NCI-H524 treated with DMSO at 0.1 percent for 48 hours (cell line): ENCODE measurements at regions not wholly inside any gene's neighbourhood (a gene's known extent, or its start where the extent isn't known, plus 50 kb on each side); places are given as distances from the start of the nearest gene placed in this dataset.
"Not testable (repeated sequence)": the region's sequence is repeated elsewhere in the genome, so short reads cannot be mapped to it uniquely, and the experiment has no call there.

Experiments used
- DNase-seq: peaks from one replicate; lab custom pipeline; 2025; lab: John Stamatoyannopoulos, UW

DNA sequence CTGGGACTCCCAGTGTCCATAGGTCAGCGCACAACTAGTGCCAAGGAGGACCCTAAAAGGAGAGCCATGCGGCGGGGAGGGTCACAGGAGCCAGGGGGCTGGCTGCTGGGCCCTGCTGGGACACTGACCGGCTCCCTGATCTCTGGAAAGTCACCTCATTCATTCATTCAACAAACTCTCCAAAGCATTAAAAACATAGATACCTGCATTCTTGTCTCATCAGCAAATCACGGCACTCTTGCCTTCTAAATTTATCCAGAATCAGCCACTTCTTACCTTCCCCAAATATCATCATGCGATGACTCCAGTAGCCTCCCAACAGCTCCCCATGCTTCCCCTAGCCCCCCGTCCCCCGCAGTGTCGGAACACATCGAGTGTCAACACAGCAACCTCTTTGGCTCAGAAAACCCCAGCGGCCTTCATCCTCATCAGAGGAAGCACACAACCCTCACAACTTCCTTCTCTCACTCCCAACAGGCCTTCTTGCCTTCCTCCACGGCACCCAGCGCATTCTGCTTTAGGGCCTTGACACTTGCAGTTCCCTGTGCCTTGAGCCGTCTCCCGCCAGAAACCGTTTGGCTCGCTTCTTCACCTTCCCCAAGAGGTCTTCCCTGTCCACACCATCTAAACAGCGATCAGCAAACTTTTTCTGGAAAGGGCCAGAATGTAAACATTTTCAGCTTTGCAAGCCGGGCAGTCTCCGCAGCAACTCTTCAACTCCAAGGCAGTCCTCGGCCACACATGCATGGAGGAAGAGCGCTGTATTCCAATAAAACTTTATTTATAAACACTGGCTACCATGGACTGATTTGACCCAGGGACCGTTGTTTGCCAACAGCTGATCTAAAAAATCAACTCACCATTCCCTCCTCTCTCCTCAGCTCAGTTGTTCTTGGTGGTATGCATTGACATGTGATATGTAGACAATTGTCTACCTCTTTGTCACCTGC lies 119.5 kb upstream of the TNRC6C start:
- DNase-seq, result no peak

DNA sequence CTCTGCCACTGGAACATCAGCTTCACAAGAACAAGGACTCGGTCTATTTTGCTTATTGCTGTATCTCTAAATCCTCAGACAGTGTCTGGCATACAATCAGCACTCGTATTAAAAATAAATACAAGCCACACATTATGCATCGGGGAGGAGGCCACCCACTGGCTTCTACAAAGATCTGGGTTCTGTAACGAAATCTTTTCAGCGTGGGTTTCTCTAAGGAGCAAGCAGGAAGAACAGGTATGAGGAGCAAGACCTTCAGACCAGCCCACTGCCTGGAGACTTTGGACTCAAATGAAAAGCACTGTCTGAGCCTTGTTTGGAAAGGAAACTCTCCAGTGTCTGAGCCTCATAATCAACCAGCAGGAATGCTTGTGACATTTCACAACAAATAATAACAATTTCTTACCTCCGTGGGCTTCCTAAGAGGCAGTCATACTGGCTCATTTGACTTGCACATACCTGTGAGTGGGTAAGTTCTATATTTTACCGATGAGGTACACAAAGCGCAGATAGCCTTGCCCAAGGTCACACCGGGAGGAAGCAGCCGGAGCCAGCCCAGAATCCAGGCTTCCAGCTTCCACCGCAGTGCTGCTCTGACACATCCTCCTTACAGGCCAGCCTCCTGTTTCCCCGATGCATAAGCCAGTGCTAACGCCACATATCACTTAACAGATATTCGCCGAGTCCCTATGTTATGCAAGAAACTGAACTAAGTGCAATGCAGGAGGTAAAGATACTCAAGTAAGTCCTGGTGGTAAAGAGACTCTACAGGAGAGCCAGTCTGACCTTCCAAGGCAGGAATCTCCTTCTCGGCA lies 118.6 kb upstream of the TNRC6C start:
- DNase-seq, result no peak

DNA sequence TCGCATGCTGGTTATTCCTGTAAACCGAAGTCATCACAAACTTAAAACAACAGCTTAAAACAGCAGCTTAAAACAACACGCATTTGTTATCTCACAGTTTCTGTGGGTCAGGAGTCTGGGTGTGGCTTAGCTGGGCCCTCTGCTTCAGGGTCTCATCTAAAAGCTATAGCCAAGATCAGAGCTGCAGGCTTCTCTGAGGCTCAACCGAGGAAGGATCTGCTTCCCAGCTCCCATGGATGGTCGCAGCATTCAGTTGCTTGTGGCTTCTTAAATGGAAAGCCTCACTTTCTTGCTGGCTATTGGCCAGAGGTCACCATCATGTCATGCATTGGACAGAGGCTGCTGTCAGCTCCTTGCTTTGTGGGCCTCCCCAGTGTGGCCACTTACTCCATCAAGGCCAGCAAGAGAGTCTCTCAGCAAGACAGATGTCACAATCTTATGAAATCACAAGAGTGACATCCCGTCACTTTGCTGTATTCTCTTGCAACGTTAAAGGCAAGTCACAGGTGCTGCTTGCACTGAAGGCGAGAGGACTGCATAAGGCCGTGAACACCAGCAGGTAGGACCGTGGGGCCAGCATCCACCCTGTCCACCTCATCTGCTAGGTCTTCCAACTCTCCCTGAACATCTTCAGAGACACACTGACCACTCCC lies 117.9 kb upstream of the TNRC6C start:
- no peak for DNase-seq

DNA sequence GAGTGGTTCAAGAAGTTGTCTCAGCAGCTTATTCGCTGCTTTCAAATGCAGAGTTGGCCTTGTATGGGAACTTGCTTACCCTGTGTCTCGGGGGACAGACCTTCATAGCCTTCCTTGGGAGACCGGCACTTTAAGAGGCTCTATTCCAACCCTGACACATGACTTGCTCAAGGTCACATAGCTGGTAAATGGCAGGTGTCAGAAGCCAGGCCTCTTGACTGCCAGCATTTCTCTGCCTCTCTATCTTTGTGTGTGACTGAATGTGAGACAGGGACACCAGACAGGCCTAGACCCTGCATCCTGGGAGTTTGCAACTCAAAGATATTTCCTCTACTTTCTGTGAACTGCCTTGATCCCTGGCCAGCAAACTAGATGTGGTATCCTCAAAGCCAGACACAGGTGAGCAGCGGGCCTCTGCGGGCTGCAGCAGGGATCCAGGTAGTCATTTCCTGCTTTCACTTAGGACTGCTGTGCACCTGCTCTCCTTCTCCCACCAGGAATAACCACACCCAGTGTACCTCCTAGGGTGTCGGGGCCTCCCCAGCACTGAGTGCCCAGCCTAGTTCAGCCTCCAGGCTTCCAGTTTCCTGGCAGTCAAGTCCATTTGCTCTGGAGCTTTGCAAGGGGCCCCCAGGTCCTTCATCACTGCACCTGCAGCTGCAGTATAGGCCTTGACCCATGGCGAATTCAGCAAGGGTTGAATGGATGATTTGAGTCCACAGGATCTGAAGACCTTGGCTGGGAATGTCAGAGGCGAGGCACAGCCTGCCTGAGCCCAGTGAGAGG lies 116.6 kb upstream of the TNRC6C start:
- DNase-seq, result no peak

DNA sequence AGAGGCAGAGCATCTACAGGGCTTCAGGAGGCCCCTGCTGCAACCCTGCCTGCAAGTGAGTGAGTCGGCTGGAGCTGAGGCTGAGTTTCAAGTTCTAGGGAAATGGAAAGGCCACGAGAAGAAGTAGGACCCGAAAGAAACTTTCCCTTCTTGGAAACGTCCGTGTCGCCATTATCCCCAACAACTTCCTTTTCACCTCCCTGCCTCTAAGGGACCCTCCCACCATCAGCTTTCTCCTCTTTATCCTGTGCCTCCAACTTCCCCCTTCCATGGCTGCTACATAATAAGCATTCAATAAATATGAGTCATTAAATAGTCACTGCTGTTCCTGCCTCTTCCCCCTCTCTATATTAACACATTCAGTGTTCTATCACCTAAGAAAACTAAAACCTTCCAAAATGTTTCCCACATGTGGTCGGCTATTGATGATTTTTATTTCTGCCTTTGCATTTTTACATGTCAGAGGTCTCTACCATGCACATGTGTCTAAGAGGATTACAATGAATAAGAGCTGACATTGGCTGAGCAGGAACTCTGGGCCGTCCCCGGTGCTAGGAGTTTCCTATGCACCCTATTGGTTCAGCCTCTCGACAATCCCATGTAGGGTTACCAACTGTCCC lies 115.9 kb upstream of the TNRC6C start:
- peak; percentile 46 for DNase-seq

DNA sequence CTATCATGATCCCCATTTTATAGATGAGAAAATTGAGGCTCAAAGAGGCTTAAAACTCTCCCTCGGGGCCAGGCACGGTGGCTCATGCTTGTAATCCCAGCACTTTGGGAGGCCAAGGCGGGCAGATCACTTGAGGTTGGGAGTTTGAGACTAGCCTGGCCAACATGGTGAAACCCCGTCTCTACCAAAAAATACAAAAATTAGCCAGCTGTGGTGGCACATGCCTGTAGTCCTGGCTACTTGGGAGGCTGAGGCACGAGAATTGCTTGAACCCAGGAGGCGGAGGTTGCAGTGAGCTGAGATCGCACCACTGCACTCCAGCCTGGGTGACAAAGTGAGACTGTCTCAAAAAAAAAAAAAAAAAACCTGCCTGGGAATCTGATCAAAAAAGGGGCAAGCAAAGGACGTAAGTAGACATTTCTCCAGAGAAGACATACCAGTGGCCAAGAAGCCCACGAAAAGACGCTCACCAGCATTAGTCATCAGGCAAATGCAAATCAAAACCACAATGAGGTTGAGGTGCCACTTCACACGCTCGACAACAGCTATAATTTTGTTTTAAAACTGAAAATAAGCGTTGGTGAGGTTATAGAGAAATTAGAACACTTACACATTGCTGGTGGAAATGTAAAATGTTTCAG lies 115.1 kb upstream of the TNRC6C start:
- not testable (repeated sequence) for DNase-seq

DNA sequence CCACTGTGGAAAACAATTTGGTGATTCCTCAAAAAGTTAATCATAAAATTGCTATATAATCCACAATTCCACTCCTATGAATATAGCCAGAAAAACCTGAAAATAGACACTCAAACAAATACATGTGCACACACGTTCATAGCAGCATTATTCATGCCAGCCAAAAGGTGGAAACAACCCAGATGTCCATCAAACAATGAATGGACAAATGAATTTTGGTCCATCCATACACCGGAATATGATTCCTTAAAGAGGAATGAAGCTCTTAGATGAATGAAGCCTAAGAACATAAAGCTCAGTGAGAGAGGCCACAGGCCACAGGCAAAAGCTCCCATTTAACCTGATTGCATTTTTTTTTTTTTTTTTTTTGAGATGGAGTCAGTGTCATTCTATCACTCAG lies 114.6 kb upstream of the TNRC6C start:
- no peak for DNase-seq

GRCh38 chr17:77844681-77845080 lies 113.8 kb upstream of the TNRC6C start:
- DNase-seq, result no peak

- DNase-seq, result no peak
Observed at GRCh38 chr17:77845541-77846225, 112.8 kb upstream of the TNRC6C start.

DNA sequence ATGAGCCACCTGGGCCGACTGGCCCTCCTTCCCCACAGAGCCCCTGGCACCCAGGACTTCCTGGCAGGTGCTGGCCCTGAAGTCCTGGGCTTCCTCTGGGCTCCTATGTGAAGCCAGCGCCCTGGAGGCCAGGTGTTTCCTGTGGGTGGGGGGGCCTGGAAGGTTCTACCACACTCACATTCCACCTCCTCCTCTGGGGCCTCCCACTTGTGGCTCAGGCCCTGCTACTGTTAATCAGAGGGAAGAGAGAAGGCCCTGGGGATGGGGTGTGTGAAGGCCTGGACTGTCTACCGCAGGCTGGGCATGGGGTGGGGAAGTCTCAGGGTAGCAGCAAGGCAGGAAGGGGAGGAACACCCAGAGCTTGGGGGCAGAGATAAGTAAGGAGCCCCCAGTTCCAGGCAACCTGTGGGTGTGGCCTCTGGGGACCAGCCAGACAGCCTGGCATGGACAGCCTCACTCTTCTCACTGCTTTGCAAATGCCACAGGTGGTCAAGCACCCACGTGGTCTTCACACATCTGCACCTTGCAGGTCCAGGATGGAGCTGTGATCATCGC lies 111.9 kb upstream of the TNRC6C start:
- DNase-seq, result no peak

- DNase-seq, result no peak
Observed at GRCh38 chr17:77847221-77848085, 111.0 kb upstream of the TNRC6C start.

GRCh38 chr17:77848257-77848656 lies 110.2 kb upstream of the TNRC6C start:
- DNase-seq, result no peak

DNA sequence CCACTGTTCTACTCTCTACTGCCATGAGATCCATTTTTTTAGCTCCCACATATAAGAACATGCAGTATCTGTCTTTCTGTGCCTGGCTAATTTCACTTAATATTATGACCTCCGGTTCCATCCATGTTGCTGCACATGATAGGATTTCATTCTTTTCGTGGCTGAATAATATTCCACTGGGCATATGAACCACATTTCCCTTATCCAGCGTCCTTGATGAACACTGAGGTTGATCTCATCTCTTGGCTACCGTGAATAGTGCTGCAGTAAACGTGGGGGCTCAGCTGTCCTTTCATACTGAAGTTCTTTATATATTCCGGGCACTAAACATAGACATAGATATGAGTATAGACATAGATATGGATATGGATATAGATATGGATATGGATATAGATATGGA lies 109.3 kb upstream of the TNRC6C start:
- no peak for DNase-seq

DNA sequence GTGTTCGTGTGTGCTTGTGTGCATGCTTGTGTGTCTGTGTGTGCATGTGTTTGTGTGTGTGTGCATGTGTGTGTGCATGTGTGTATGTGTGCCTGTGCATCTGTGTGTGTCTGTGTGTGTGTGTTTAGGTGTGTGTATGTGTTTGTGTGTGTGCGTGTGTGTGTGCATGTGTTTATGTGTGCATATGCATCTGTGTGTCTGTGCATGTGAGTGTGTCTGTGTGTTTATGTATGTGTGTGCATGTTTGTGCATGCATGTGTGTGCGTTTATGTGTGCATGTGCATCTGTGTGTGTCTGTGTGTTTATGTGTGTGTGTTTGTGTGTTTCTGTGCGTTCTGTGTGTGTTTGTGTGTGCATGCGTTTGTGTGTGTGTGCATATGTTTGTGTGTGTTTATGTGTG lies 106.6 kb upstream of the TNRC6C start:
- DNase-seq, result no peak

- DNase-seq, result no peak
Observed at GRCh38 chr17:77852731-77853130, 105.8 kb upstream of the TNRC6C start.

- no peak for DNase-seq
Observed at GRCh38 chr17:77853191-77853977, 105.1 kb upstream of the TNRC6C start.

GRCh38 chr17:77854083-77854758 lies 104.3 kb upstream of the TNRC6C start:
- DNase-seq, result no peak
